ENCODE measurements at regions not wholly inside any gene's neighbourhood (a gene's known extent, or its start where the extent isn't known, plus 50 kb on each side); places are given as distances from the start of the nearest gene placed in this dataset.

GRCh38 chrX:124720532-124720931 lies 374.2 kb downstream of the SH2D1A start:
- no CpG with 5 or more reads among the region's 2 CpGs for WGBS (ENCODE audit: insufficient coverage)
- H3K27me3 Mint-ChIP-seq (ENCODE audit: low read depth in 3 of 3): peaks cover under 1 to 4% (median 2%) of the 10 kb centered on the region in 3 donors
- H3K36me3 ChIP-seq (replicated peaks in 1 of 2; ENCODE audit: control insufficient read depth in 1 of 2, insufficient read depth in 2 of 2, low read length in 2 of 2): no peaks in the 10 kb centered on the region

GRCh38 chrX:124725502-124725901 lies 379.1 kb downstream of the SH2D1A start:
- no CpG with 5 or more reads among the region's 1 CpG for WGBS (ENCODE audit: insufficient coverage)
- H3K27me3 ChIP-seq (ENCODE audit: control insufficient read depth in 2 of 2, insufficient read depth in 2 of 2, low read length in 2 of 2): no peaks in the 10 kb centered on the region
- no peak overlapping the region for H3K27ac ChIP-seq (ENCODE audit: low read depth in 1 of 2, low read length in 2 of 2)
- no peak overlapping the region for H3K9ac ChIP-seq (ENCODE audit: insufficient read depth, low read length, poor library complexity, severe bottlenecking)
- no peak overlapping the region for H3K27ac Mint-ChIP-seq
- no peak overlapping the region for H3K4me3 Mint-ChIP-seq
- H3K9me3 ChIP-seq (replicated peaks in 1 of 2; ENCODE audit: control insufficient read depth in 1 of 2, insufficient read depth in 1 of 2, low read length in 2 of 2): no peaks in the 10 kb centered on the region
- no peaks in the 10 kb centered on the region for H3K36me3 ChIP-seq (replicated peaks in 1 of 2; ENCODE audit: control insufficient read depth in 1 of 2, insufficient read depth in 2 of 2, low read length in 2 of 2)
- no peaks in the 10 kb centered on the region for H3K4me1 ChIP-seq (ENCODE audit: control insufficient read depth in 1 of 2, insufficient read depth in 2 of 2, low read length in 2 of 2)
- intact Hi-C loops (cut with micrococcal nuclease): no loop called here
- no peak for DNase-seq
- peaks cover 0 to 7% (median 1%) of the 10 kb centered on the region in 7 donors for H3K9me3 Mint-ChIP-seq
- no peaks in the 10 kb centered on the region for H3K4me1 Mint-ChIP-seq
- no peaks in the 10 kb centered on the region for H3K79me2 ChIP-seq (ENCODE audit: insufficient read depth, low read length)
- H4K20me1 ChIP-seq (ENCODE audit: insufficient read depth, low read length): no peaks in the 10 kb centered on the region
- TF ChIP-seq CTCF (IDR thresholded peaks at IDR 0.05): no peak
- H3K27me3 Mint-ChIP-seq (ENCODE audit: low read depth in 3 of 3): peaks cover 0 to 1% (median 0%) of the 10 kb centered on the region in 3 donors
- no peak overlapping the region for H3K4me3 ChIP-seq (replicated peaks in 1 of 3; ENCODE audit: low read depth in 2 of 3, low read length in 3 of 3)
- H2AFZ ChIP-seq (ENCODE audit: insufficient read depth, low read depth, low read length, poor library complexity, severe bottlenecking): no peak overlapping the region
- no peak overlapping the region for H3K4me2 ChIP-seq (replicated peaks; ENCODE audit: extremely low read depth, low read length, poor library complexity, severe bottlenecking)
- no peaks in the 10 kb centered on the region for H3K36me3 Mint-ChIP-seq

More at GRCh38 chrX:124720532-124720931, 374.2 kb downstream of the SH2D1A start:
- no peak overlapping the region for H3K4me3 ChIP-seq (replicated peaks in 1 of 3; ENCODE audit: low read depth in 2 of 3, low read length in 3 of 3)
- no peak overlapping the region for H3K4me2 ChIP-seq (replicated peaks; ENCODE audit: extremely low read depth, low read length, poor library complexity, severe bottlenecking)
- H3K27me3 ChIP-seq (ENCODE audit: control insufficient read depth in 2 of 2, insufficient read depth in 2 of 2, low read length in 2 of 2): no peaks in the 10 kb centered on the region
- H3K79me2 ChIP-seq (ENCODE audit: insufficient read depth, low read length): no peaks in the 10 kb centered on the region
- no peak overlapping the region for H3K27ac Mint-ChIP-seq
- H2AFZ ChIP-seq (ENCODE audit: insufficient read depth, low read depth, low read length, poor library complexity, severe bottlenecking): no peak overlapping the region
- TF ChIP-seq CTCF (IDR thresholded peaks at IDR 0.05): no peak
- H3K4me1 ChIP-seq (ENCODE audit: control insufficient read depth in 1 of 2, insufficient read depth in 2 of 2, low read length in 2 of 2): no peaks in the 10 kb centered on the region
- H3K27ac ChIP-seq (ENCODE audit: low read depth in 1 of 2, low read length in 2 of 2): no peak overlapping the region
- no peak overlapping the region for H3K9ac ChIP-seq (ENCODE audit: insufficient read depth, low read length, poor library complexity, severe bottlenecking)
- no peaks in the 10 kb centered on the region for H3K36me3 Mint-ChIP-seq
- no peaks in the 10 kb centered on the region for H4K20me1 ChIP-seq (ENCODE audit: insufficient read depth, low read length)
- DNase-seq: no peak
- H3K4me1 Mint-ChIP-seq: no peaks in the 10 kb centered on the region
- H3K9me3 ChIP-seq (replicated peaks in 1 of 2; ENCODE audit: control insufficient read depth in 1 of 2, insufficient read depth in 1 of 2, low read length in 2 of 2): no peaks in the 10 kb centered on the region
- intact Hi-C loops (cut with micrococcal nuclease): no loop called here
- no peak overlapping the region for H3K4me3 Mint-ChIP-seq
- peaks cover 0 to 10% (median 0%) of the 10 kb centered on the region in 7 donors for H3K9me3 Mint-ChIP-seq

Measured in CD14-positive monocyte (primary cell).